ENCODE measurements at regions not wholly inside any gene's neighbourhood (a gene's known extent, or its start where the extent isn't known, plus 50 kb on each side); places are given as distances from the start of the nearest gene placed in this dataset.

- no peaks in the 10 kb centered on the region for H3K79me2 ChIP-seq (ENCODE audit: insufficient read depth, low read length)
- H3K9ac ChIP-seq (ENCODE audit: low read depth, low read length, poor library complexity, severe bottlenecking) = no peak overlapping the region
- no peaks in the 10 kb centered on the region for H3K36me3 ChIP-seq (ENCODE audit: insufficient read depth, low read length)
- no peak overlapping the region for H2AFZ ChIP-seq (ENCODE audit: low read length)
- H3F3A ChIP-seq (ENCODE audit: low read depth) = no peaks in the 10 kb centered on the region
- H3K9me2 ChIP-seq (replicated peaks; ENCODE audit: low read depth, low read length) = no peaks in the 10 kb centered on the region
- no peaks in the 10 kb centered on the region for H3K9me3 ChIP-seq (ENCODE audit: insufficient read depth, low read depth, low read length)
- H3K4me3 ChIP-seq (ENCODE audit: low read length, poor library complexity, severe bottlenecking) = no peak overlapping the region
- TF ChIP-seq CTCF (conservative IDR thresholded peaks at IDR 0.05; ENCODE audit: low read length) = no peak
- no peak for TF ChIP-seq EZH2phosphoT487 (IDR thresholded peaks at IDR 0.05; ENCODE audit: borderline replicate concordance)
- H3K4me1 ChIP-seq (ENCODE audit: insufficient read depth, low read length, poor library complexity, severe bottlenecking) = no peaks in the 10 kb centered on the region
- H3K4me2 ChIP-seq (ENCODE audit: low read depth, low read length, poor library complexity, severe bottlenecking) = no peak overlapping the region
- H4K20me1 ChIP-seq (ENCODE audit: insufficient read depth, low read length, poor library complexity, severe bottlenecking) = no peaks in the 10 kb centered on the region
- H3K27me3 ChIP-seq (ENCODE audit: insufficient read depth, low read length, poor library complexity, severe bottlenecking) = no peaks in the 10 kb centered on the region
Measured at GRCh38 chr7:97480772-97481390, 251.0 kb upstream of the TAC1 start.

GRCh38 chr7:97495487-97495886 is 236.4 kb upstream of the TAC1 start:
- H3K9me3 ChIP-seq (ENCODE audit: insufficient read depth, low read depth, low read length) = no peaks in the 10 kb centered on the region
- no peak overlapping the region for H3K9ac ChIP-seq (ENCODE audit: low read depth, low read length, poor library complexity, severe bottlenecking)
- H3K4me2 ChIP-seq (ENCODE audit: low read depth, low read length, poor library complexity, severe bottlenecking) = no peak overlapping the region
- no peaks in the 10 kb centered on the region for H3K27me3 ChIP-seq (ENCODE audit: insufficient read depth, low read length, poor library complexity, severe bottlenecking)
- H3F3A ChIP-seq (ENCODE audit: low read depth) = no peaks in the 10 kb centered on the region
- no peak overlapping the region for H3K4me3 ChIP-seq (ENCODE audit: low read length, poor library complexity, severe bottlenecking)
- H3K79me2 ChIP-seq (ENCODE audit: insufficient read depth, low read length) = no peaks in the 10 kb centered on the region
- no peaks in the 10 kb centered on the region for H3K36me3 ChIP-seq (ENCODE audit: insufficient read depth, low read length)
- TF ChIP-seq CTCF (conservative IDR thresholded peaks at IDR 0.05; ENCODE audit: low read length) = no peak
- no peak for TF ChIP-seq EZH2phosphoT487 (IDR thresholded peaks at IDR 0.05; ENCODE audit: borderline replicate concordance)
- H3K9me2 ChIP-seq (replicated peaks; ENCODE audit: low read depth, low read length) = no peaks in the 10 kb centered on the region
- H2AFZ ChIP-seq (ENCODE audit: low read length) = no peak overlapping the region
- no peaks in the 10 kb centered on the region for H4K20me1 ChIP-seq (ENCODE audit: insufficient read depth, low read length, poor library complexity, severe bottlenecking)
- no peaks in the 10 kb centered on the region for H3K4me1 ChIP-seq (ENCODE audit: insufficient read depth, low read length, poor library complexity, severe bottlenecking)

GRCh38 chr7:97499204-97499603 is 232.7 kb upstream of the TAC1 start:
- H3K27me3 ChIP-seq (ENCODE audit: insufficient read depth, low read length, poor library complexity, severe bottlenecking) = no peaks in the 10 kb centered on the region
- no peaks in the 10 kb centered on the region for H3K9me2 ChIP-seq (replicated peaks; ENCODE audit: low read depth, low read length)
- TF ChIP-seq CTCF (conservative IDR thresholded peaks at IDR 0.05; ENCODE audit: low read length) (peak; percentile 61), EZH2phosphoT487 (IDR thresholded peaks at IDR 0.05; ENCODE audit: borderline replicate concordance) (no peak)
- H3F3A ChIP-seq (ENCODE audit: low read depth) = no peaks in the 10 kb centered on the region
- H3K79me2 ChIP-seq (ENCODE audit: insufficient read depth, low read length) = no peaks in the 10 kb centered on the region
- no peaks in the 10 kb centered on the region for H3K36me3 ChIP-seq (ENCODE audit: insufficient read depth, low read length)
- H3K9ac ChIP-seq (ENCODE audit: low read depth, low read length, poor library complexity, severe bottlenecking) = no peak overlapping the region
- H4K20me1 ChIP-seq (ENCODE audit: insufficient read depth, low read length, poor library complexity, severe bottlenecking) = no peaks in the 10 kb centered on the region
- H3K4me1 ChIP-seq (ENCODE audit: insufficient read depth, low read length, poor library complexity, severe bottlenecking) = no peaks in the 10 kb centered on the region
- no peak overlapping the region for H3K4me2 ChIP-seq (ENCODE audit: low read depth, low read length, poor library complexity, severe bottlenecking)
- H3K4me3 ChIP-seq (ENCODE audit: low read length, poor library complexity, severe bottlenecking) = no peak overlapping the region
- no peaks in the 10 kb centered on the region for H3K9me3 ChIP-seq (ENCODE audit: insufficient read depth, low read depth, low read length)
- no peak overlapping the region for H2AFZ ChIP-seq (ENCODE audit: low read length)
